ENCODE measurements at regions not wholly inside any gene's neighbourhood (a gene's known extent, or its start where the extent isn't known, plus 50 kb on each side); places are given as distances from the start of the nearest gene placed in this dataset.
A peak's percentile ranks its signal among the peaks of the same experiment; 100 is the strongest.

GRCh38 chr5:158200619-158201018 is 341.7 kb upstream of the CLINT1 start:
- Histone ChIP-seq H3K4me3 (ENCODE audit: low read depth in 1 of 2, low read length in 2 of 2) (no peak overlapping the region), H3K27me3 (ENCODE audit: insufficient read depth, low read length, poor library complexity) (no peaks in the 10 kb centered on the region), H4K20me1 (ENCODE audit: insufficient read depth, low read length) (no peaks in the 10 kb centered on the region), H3K79me2 (ENCODE audit: insufficient read depth, low read length) (peaks cover 7% of the 10 kb centered on the region), H3K4me1 (ENCODE audit: insufficient read depth, low read length) (peaks cover 35% of the 10 kb centered on the region), H3K9me3 (ENCODE audit: insufficient read depth, low read length, severe bottlenecking) (no peaks in the 10 kb centered on the region), H3K36me3 (ENCODE audit: insufficient read depth, low read length) (peaks cover 7% of the 10 kb centered on the region), H2AFZ (ENCODE audit: low read depth, low read length) (no peak overlapping the region), H3K9ac (ENCODE audit: low read depth, low read length) (no peak overlapping the region), H3K27ac (ENCODE audit: low read length) (0 out of 2 replicates have a peak overlapping the region, but pooled peaks have one; percentile 12), H3K4me2 (ENCODE audit: insufficient read depth, low read length) (no peak overlapping the region)
- ATAC-seq (ENCODE audit: insufficient read depth, low read depth) (no peak), DNase-seq (no peak)
- TF ChIP-seq EZH2 (IDR thresholded peaks at IDR 0.05; ENCODE audit: borderline replicate concordance, low read depth, low read length, severe bottlenecking) = no peak
- TF ChIP-seq, protein P1, sequence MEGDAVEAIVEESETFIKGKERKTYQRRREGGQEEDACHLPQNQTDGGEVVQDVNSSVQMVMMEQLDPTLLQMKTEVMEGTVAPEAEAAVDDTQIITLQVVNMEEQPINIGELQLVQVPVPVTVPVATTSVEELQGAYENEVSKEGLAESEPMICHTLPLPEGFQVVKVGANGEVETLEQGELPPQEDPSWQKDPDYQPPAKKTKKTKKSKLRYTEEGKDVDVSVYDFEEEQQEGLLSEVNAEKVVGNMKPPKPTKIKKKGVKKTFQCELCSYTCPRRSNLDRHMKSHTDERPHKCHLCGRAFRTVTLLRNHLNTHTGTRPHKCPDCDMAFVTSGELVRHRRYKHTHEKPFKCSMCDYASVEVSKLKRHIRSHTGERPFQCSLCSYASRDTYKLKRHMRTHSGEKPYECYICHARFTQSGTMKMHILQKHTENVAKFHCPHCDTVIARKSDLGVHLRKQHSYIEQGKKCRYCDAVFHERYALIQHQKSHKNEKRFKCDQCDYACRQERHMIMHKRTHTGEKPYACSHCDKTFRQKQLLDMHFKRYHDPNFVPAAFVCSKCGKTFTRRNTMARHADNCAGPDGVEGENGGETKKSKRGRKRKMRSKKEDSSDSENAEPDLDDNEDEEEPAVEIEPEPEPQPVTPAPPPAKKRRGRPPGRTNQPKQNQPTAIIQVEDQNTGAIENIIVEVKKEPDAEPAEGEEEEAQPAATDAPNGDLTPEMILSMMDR (IDR thresholded peaks at IDR 0.05; ENCODE audit: borderline replicate concordance, extremely low read depth, low read length, poor library complexity, severe bottlenecking) = no peak

- Histone ChIP-seq H3K4me2 (ENCODE audit: insufficient read depth, low read length) (no peak overlapping the region), H3K27me3 (ENCODE audit: insufficient read depth, low read length, poor library complexity) (no peaks in the 10 kb centered on the region), H3K36me3 (ENCODE audit: insufficient read depth, low read length) (peaks cover 7% of the 10 kb centered on the region), H3K79me2 (ENCODE audit: insufficient read depth, low read length) (peaks cover 7% of the 10 kb centered on the region), H3K9me3 (ENCODE audit: insufficient read depth, low read length, severe bottlenecking) (no peaks in the 10 kb centered on the region), H4K20me1 (ENCODE audit: insufficient read depth, low read length) (no peaks in the 10 kb centered on the region), H3K4me3 (ENCODE audit: low read depth in 1 of 2, low read length in 2 of 2) (no peak overlapping the region), H3K4me1 (ENCODE audit: insufficient read depth, low read length) (peaks cover 55% of the 10 kb centered on the region), H3K27ac (ENCODE audit: low read length) (peak overlapping the region; percentile 98), H3K9ac (ENCODE audit: low read depth, low read length) (0 out of 2 replicates have a peak overlapping the region, but pooled peaks have one; percentile 2), H2AFZ (ENCODE audit: low read depth, low read length) (peak overlapping the region; percentile 15; the same call in 1 of the 2 replicates)
- no peak for TF ChIP-seq EZH2 (IDR thresholded peaks at IDR 0.05; ENCODE audit: borderline replicate concordance, low read depth, low read length, severe bottlenecking)
- TF ChIP-seq, protein P1 (IDR thresholded peaks at IDR 0.05; ENCODE audit: borderline replicate concordance, extremely low read depth, low read length, poor library complexity, severe bottlenecking) = no peak
- no peak for DNase-seq
- ATAC-seq (ENCODE audit: insufficient read depth, low read depth) = no peak
Observed at GRCh38 chr5:158198636-158199035, 339.7 kb upstream of the CLINT1 start.

DNA sequence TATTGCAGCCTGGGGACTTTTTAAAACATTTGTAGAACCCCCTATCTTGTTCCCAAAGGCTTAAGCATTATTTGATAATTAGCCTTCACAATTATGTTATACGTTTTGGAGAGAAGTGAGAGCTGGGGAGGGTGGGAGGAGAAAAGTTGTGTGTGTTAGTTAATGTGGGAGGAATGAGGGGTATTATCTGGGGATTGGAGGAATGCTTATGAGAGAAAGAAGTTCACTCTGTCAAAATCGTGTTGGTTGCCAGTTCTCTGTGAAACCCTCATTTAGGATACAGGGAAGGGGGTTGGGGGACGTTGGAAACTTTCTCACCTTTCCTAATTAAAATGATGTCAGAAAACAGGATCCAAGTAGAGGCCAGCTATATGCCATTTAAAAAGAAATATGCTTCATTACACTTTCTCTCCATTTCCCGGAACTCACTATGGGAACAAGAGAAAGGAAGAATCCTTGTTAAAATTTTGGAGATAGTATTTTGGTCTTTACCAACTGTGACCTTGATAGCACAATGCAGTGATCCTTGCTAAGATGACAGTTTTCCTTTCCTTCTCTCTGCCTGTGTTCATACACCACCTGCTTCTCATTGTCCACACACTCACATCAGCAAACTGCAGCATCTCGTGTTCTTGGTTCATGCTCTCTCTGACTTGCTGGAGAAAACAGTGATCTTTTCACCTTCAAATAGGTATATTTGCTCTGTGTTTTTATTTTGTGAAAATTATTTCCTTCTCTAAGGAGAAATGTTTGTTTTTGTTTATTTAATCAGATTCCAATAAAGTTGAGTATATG is 336.7 kb upstream of the CLINT1 start:
- H3K36me3 ChIP-seq (ENCODE audit: insufficient read depth, low read length) = peaks cover 2% of the 10 kb centered on the region; the same call in 1 of the 2 replicates

More for the DNA sequence above, 336.7 kb upstream of the CLINT1 start:
- Histone ChIP-seq H3K27me3 (ENCODE audit: insufficient read depth, low read length, poor library complexity) (no peaks in the 10 kb centered on the region), H3K79me2 (ENCODE audit: insufficient read depth, low read length) (peaks cover 7% of the 10 kb centered on the region), H3K27ac (ENCODE audit: low read length) (peak overlapping the region; percentile 98), H2AFZ (ENCODE audit: low read depth, low read length) (peak overlapping the region; percentile 53; the same call in 1 of the 2 replicates), H3K9ac (ENCODE audit: low read depth, low read length) (peak overlapping the region; percentile 62), H3K9me3 (ENCODE audit: insufficient read depth, low read length, severe bottlenecking) (peaks cover 4% of the 10 kb centered on the region), H4K20me1 (ENCODE audit: insufficient read depth, low read length) (no peaks in the 10 kb centered on the region), H3K4me1 (ENCODE audit: insufficient read depth, low read length) (peaks cover 57% of the 10 kb centered on the region), H3K4me2 (ENCODE audit: insufficient read depth, low read length) (peak overlapping the region; percentile 51), H3K4me3 (ENCODE audit: low read depth in 1 of 2, low read length in 2 of 2) (peak overlapping the region in 1 of 2 experiments; percentile 31; a peak in 2 of 4 replicates)
- peak; percentile 36; the same call in 2 of the 3 replicates for ATAC-seq (ENCODE audit: insufficient read depth, low read depth)
- peak; percentile 51 for DNase-seq
- TF ChIP-seq EZH2 (IDR thresholded peaks at IDR 0.05; ENCODE audit: borderline replicate concordance, low read depth, low read length, severe bottlenecking) = no peak
- TF ChIP-seq, protein P1 (IDR thresholded peaks at IDR 0.05; ENCODE audit: borderline replicate concordance, extremely low read depth, low read length, poor library complexity, severe bottlenecking) = no peak
